ENCODE measurements at regions not wholly inside any gene's neighbourhood (a gene's known extent, or its start where the extent isn't known, plus 50 kb on each side); places are given as distances from the start of the nearest gene placed in this dataset.

DNA sequence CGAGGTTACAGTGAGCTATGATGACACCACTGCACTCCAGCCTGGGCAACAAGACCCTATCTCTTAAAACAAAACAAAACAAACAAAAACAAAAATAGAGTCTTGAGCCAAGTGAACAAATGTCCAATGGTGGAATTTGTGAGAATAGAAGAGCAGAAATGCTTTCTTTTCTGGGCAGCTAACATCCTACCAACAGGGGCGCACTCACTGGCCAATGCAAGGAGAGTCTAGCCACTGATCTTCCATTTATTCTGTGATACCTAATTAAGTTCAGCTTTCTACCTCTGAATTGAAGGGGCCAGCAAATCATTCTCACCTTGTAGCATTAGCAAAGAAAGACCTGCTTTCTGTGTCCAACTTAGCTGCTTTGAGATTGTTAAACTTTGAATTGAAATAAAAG is 301.9 kb upstream of the NR2F2 start:
- no peaks in the 10 kb centered on the region for H3K27me3 ChIP-seq (replicated peaks; ENCODE audit: insufficient read depth, low read length)
- no peaks in the 10 kb centered on the region for H4K20me1 ChIP-seq (ENCODE audit: insufficient read depth, low read length)
- no peaks in the 10 kb centered on the region for H3K9me3 ChIP-seq (replicated peaks; ENCODE audit: insufficient read depth, low read length)
- H3K36me3 ChIP-seq (replicated peaks; ENCODE audit: insufficient read depth, low read length), result no peaks in the 10 kb centered on the region
- H3K4me1 ChIP-seq (ENCODE audit: low read length), result no peaks in the 10 kb centered on the region
- no peak overlapping the region for H3K4me3 ChIP-seq (ENCODE audit: low read length)
- H3K9me2 ChIP-seq (replicated peaks; ENCODE audit: insufficient read depth, low read length), result no peaks in the 10 kb centered on the region
- DNase-seq, result no peak
- H2AFZ ChIP-seq (ENCODE audit: low read length), result no peak overlapping the region
- no peak overlapping the region for H3K9ac ChIP-seq (ENCODE audit: low read length)
- H3F3A ChIP-seq (ENCODE audit: insufficient read depth, low read length), result no peaks in the 10 kb centered on the region
- no peaks in the 10 kb centered on the region for H3K79me2 ChIP-seq (ENCODE audit: low read length)
- TF ChIP-seq EZH2phosphoT487 (IDR thresholded peaks at IDR 0.05; ENCODE audit: low read length) (no peak), EZH2 (optimal IDR thresholded peaks at IDR 0.05; ENCODE audit: low read depth, low read length) (no peak)
- TF ChIP-seq, protein P1, sequence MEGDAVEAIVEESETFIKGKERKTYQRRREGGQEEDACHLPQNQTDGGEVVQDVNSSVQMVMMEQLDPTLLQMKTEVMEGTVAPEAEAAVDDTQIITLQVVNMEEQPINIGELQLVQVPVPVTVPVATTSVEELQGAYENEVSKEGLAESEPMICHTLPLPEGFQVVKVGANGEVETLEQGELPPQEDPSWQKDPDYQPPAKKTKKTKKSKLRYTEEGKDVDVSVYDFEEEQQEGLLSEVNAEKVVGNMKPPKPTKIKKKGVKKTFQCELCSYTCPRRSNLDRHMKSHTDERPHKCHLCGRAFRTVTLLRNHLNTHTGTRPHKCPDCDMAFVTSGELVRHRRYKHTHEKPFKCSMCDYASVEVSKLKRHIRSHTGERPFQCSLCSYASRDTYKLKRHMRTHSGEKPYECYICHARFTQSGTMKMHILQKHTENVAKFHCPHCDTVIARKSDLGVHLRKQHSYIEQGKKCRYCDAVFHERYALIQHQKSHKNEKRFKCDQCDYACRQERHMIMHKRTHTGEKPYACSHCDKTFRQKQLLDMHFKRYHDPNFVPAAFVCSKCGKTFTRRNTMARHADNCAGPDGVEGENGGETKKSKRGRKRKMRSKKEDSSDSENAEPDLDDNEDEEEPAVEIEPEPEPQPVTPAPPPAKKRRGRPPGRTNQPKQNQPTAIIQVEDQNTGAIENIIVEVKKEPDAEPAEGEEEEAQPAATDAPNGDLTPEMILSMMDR (IDR thresholded peaks at IDR 0.05; ENCODE audit: low read length), result no peak
- H3K27ac ChIP-seq (ENCODE audit: low read length), result no peak overlapping the region
- no peak overlapping the region for H3K4me2 ChIP-seq (ENCODE audit: low read depth, low read length)

DNA sequence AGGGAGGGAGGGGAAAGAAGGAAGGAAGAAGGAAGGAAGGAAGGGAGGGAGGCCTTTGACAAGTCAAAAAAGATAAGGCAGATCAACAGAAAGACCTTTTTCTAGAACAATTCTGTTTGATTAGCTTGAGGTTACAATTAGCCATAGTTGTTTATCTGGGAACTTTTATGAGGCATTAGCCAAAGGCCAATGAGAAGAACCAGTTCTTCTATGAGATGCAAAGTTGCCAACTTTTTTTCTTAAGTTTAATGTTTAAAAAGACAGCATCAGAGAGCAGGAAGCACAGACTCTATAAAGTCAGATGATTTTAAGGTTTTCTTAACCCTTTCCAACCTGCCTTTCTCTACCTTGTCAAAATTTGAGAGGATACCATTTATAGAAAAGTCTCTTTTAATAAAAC is 301.3 kb upstream of the NR2F2 start:
- Histone ChIP-seq H3K4me2 (ENCODE audit: low read depth, low read length) (no peak overlapping the region), H3K4me3 (ENCODE audit: low read length) (no peak overlapping the region), H4K20me1 (ENCODE audit: insufficient read depth, low read length) (no peaks in the 10 kb centered on the region), H3K4me1 (ENCODE audit: low read length) (no peaks in the 10 kb centered on the region), H3K27ac (ENCODE audit: low read length) (no peak overlapping the region), H3K9me2 (replicated peaks; ENCODE audit: insufficient read depth, low read length) (no peaks in the 10 kb centered on the region), H3K79me2 (ENCODE audit: low read length) (no peaks in the 10 kb centered on the region), H3K9me3 (replicated peaks; ENCODE audit: insufficient read depth, low read length) (no peaks in the 10 kb centered on the region), H3K27me3 (replicated peaks; ENCODE audit: insufficient read depth, low read length) (no peaks in the 10 kb centered on the region), H3K9ac (ENCODE audit: low read length) (no peak overlapping the region), H3F3A (ENCODE audit: insufficient read depth, low read length) (no peaks in the 10 kb centered on the region), H3K36me3 (replicated peaks; ENCODE audit: insufficient read depth, low read length) (no peaks in the 10 kb centered on the region), H2AFZ (ENCODE audit: low read length) (no peak overlapping the region)
- no peak for DNase-seq
- TF ChIP-seq EZH2phosphoT487 (IDR thresholded peaks at IDR 0.05; ENCODE audit: low read length), result no peak
- TF ChIP-seq, protein P1 (IDR thresholded peaks at IDR 0.05; ENCODE audit: low read length), result no peak

DNA sequence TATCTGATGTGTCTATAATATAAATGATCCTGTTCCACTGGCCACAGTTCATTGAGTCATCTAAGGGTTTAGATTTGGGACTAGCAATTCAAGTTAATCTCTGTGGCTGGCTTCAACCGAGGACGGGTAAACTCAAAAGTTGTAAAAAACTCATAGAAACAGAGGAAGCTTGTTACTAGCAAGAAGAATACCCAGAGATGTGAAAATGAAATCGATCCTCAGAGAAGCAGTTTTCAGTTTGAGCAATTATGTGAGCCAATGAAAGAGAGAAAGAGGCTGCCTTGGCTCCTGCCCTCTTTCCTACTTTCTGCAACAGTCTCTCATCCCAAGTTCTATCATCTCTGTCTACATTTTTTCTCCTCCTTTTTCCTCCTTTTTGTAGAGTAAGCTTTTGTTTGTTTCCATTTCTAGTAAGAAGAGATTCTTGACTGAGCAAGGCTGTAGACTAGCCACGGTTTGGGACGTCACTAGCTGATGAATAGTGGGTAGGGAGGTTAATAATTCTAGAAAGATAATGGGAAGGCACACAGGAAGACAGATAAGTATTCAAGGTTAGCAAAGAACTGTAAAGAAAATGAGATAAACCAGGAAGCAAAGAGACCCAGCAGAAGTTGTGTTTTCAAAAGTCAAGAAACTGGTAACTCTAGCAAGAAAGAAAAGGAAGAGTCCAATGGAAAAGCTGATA is 298.9 kb upstream of the NR2F2 start:
- TF ChIP-seq, protein P1 (IDR thresholded peaks at IDR 0.05; ENCODE audit: low read length), result no peak
- TF ChIP-seq EZH2phosphoT487 (IDR thresholded peaks at IDR 0.05; ENCODE audit: low read length) (no peak), EZH2 (optimal IDR thresholded peaks at IDR 0.05; ENCODE audit: low read depth, low read length) (no peak)
- no peak for DNase-seq
- no peak overlapping the region for H2AFZ ChIP-seq (ENCODE audit: low read length)

More for the DNA sequence above, 298.9 kb upstream of the NR2F2 start:
- no peaks in the 10 kb centered on the region for H3K79me2 ChIP-seq (ENCODE audit: low read length)
- no peaks in the 10 kb centered on the region for H3K4me1 ChIP-seq (ENCODE audit: low read length)
- H3K9ac ChIP-seq (ENCODE audit: low read length), result no peak overlapping the region
- H4K20me1 ChIP-seq (ENCODE audit: insufficient read depth, low read length), result no peaks in the 10 kb centered on the region
- H3K9me2 ChIP-seq (replicated peaks; ENCODE audit: insufficient read depth, low read length), result no peaks in the 10 kb centered on the region
- H3K27me3 ChIP-seq (replicated peaks; ENCODE audit: insufficient read depth, low read length), result no peaks in the 10 kb centered on the region
- no peak overlapping the region for H3K4me3 ChIP-seq (ENCODE audit: low read length)
- H3K27ac ChIP-seq (ENCODE audit: low read length), result no peak overlapping the region
- H3K4me2 ChIP-seq (ENCODE audit: low read depth, low read length), result no peak overlapping the region
- H3K36me3 ChIP-seq (replicated peaks; ENCODE audit: insufficient read depth, low read length), result no peaks in the 10 kb centered on the region
- H3F3A ChIP-seq (ENCODE audit: insufficient read depth, low read length), result no peaks in the 10 kb centered on the region
- H3K9me3 ChIP-seq (replicated peaks; ENCODE audit: insufficient read depth, low read length), result no peaks in the 10 kb centered on the region

All from MM.1S (cell line).